ENCODE measurements at regions not wholly inside any gene's neighbourhood (a gene's known extent, or its start where the extent isn't known, plus 50 kb on each side); places are given as distances from the start of the nearest gene placed in this dataset.
"Not testable (repeated sequence)": the region's sequence is repeated elsewhere in the genome, so short reads cannot be mapped to it uniquely, and the experiment has no call there.

- DNase-seq (ENCODE audit: low read depth, low spot score): not testable (repeated sequence)
These were observed 232.1 kb upstream of the IL12A start for GRCh38 chr3:159756279-159757207.

- no peak for DNase-seq (ENCODE audit: low read depth, low spot score)
These were observed 231.1 kb upstream of the IL12A start for GRCh38 chr3:159757341-159758060.

GRCh38 chr3:159760046-159760445 lies 228.6 kb upstream of the IL12A start:
- no peak for DNase-seq (ENCODE audit: low read depth, low spot score)

- no peak for DNase-seq (ENCODE audit: low read depth, low spot score)
These were observed 227.3 kb upstream of the IL12A start for GRCh38 chr3:159761369-159761768.

GRCh38 chr3:159761848-159762635 lies 226.6 kb upstream of the IL12A start:
- DNase-seq (ENCODE audit: low read depth, low spot score): no peak

- DNase-seq (ENCODE audit: low read depth, low spot score): peak; percentile 91
These were observed 225.5 kb upstream of the IL12A start for GRCh38 chr3:159763011-159763601.

GRCh38 chr3:159763602-159764489 lies 224.8 kb upstream of the IL12A start:
- DNase-seq (ENCODE audit: low read depth, low spot score): no peak

GRCh38 chr3:159764490-159765029 lies 224.1 kb upstream of the IL12A start:
- DNase-seq (ENCODE audit: low read depth, low spot score): no peak

GRCh38 chr3:159765030-159765859 lies 223.4 kb upstream of the IL12A start:
- peak; percentile 64 for DNase-seq (ENCODE audit: low read depth, low spot score)

- no peak for DNase-seq (ENCODE audit: low read depth, low spot score)
These were observed 222.8 kb upstream of the IL12A start for GRCh38 chr3:159765860-159766294.

GRCh38 chr3:159766563-159767185 lies 222.0 kb upstream of the IL12A start:
- DNase-seq (ENCODE audit: low read depth, low spot score): no peak

- DNase-seq (ENCODE audit: low read depth, low spot score): no peak
These were observed 217.6 kb upstream of the IL12A start for GRCh38 chr3:159770998-159771397.

- DNase-seq (ENCODE audit: low read depth, low spot score): no peak
These were observed 216.6 kb upstream of the IL12A start for GRCh38 chr3:159771865-159772611.

- no peak for DNase-seq (ENCODE audit: low read depth, low spot score)
These were observed 214.9 kb upstream of the IL12A start for GRCh38 chr3:159773706-159774105.

- peak; percentile 91 for DNase-seq (ENCODE audit: low read depth, low spot score)
These were observed 213.2 kb upstream of the IL12A start for GRCh38 chr3:159775372-159775961.

- no peak for DNase-seq (ENCODE audit: low read depth, low spot score)
These were observed 211.9 kb upstream of the IL12A start for GRCh38 chr3:159776779-159777178.

GRCh38 chr3:159779883-159780282 lies 208.8 kb upstream of the IL12A start:
- no peak for DNase-seq (ENCODE audit: low read depth, low spot score)
